ENCODE measurements at regions not wholly inside any gene's neighbourhood (a gene's known extent, or its start where the extent isn't known, plus 50 kb on each side); places are given as distances from the start of the nearest gene placed in this dataset.

- TF ChIP-seq RXRA (IDR thresholded peaks at IDR 0.05; ENCODE audit: borderline replicate concordance, low read depth) (no peak), RAD21 (IDR thresholded peaks at IDR 0.05; ENCODE audit: low read length) (no peak), CTCF (IDR thresholded peaks at IDR 0.05) (no peak), SIN3A (IDR thresholded peaks at IDR 0.05; ENCODE audit: borderline replicate concordance, low read depth, low read length) (no peak), POLR2AphosphoS5 (IDR thresholded peaks at IDR 0.05; ENCODE audit: low read depth, low read length) (no peak)
These were observed 360.4 kb upstream of the CPEB2 start for GRCh38 chr4:14641871-14642270.

Measured in SK-N-SH (cell line).